Psoas muscle (tissue), 7 donors: ENCODE measurements at regions not wholly inside any gene's neighbourhood (a gene's known extent, or its start where the extent isn't known, plus 50 kb on each side); places are given as distances from the start of the nearest gene placed in this dataset.

Experiments used
- ATAC-seq, 4 donors: fragments of 200-7000 bp; cut with Tn5 transposase; one replicate each; pipeline ENCODE4 v1.9.1; 2020; ENCODE audit warnings: moderate library complexity in 3 of 4, mild to moderate bottlenecking in 2 of 4
- DNase-seq, 2 donors: peaks; one replicate each; pipeline ENCODE4 v3.0.0-alpha.2; 2020
- H3K27ac ChIP-seq: fragments of 200-600 bp; one replicate; pipeline ENCODE4 v1.8.0; 2022
- H3K27me3 ChIP-seq, 3 donors: fragments of 200-600 bp in 1 of 3; one replicate each; pipeline versions ENCODE4 v1.6.1 to v1.8.0; 2013 to 2022; ENCODE audit warnings: low read length in 2 of 3, mild to moderate bottlenecking in 2 of 3, moderate library complexity in 1 of 3; ENCODE audit not compliant: insufficient read depth in 3 of 3
- H3K36me3 ChIP-seq, 2 donors: fragments of 200-600 bp in 1 of 2; one replicate each; pipeline versions ENCODE4 v1.6.1 to v1.8.0; 2013 to 2022; ENCODE audit warnings: low read depth in 1 of 2, mild to moderate bottlenecking in 1 of 2, moderate library complexity in 1 of 2; ENCODE audit not compliant: insufficient read depth in 1 of 2
- H3K4me1 ChIP-seq: fragments of 200-600 bp; one replicate; pipeline ENCODE4 v1.8.0; 2022
- H3K4me3 ChIP-seq: fragments of 200-600 bp; one replicate; pipeline ENCODE4 v1.8.0; 2022; ENCODE audit warnings: mild to moderate bottlenecking
- H3K9me3 ChIP-seq: fragments of 200-600 bp; one replicate; pipeline ENCODE4 v1.8.0; 2022
- CTCF ChIP-seq: fragments of 200-600 bp; IDR thresholded peaks from one replicate; pipeline ENCODE4 v1.8.0; 2022; ENCODE audit warnings: antibody characterized with exemption
- WGBS, 3 donors: extraction: QIAGEN DNeasy Blood & Tissue Kit; methylation state at CpG; one replicate each; pipeline versions ENCODE4 v1.1.6 to v1.1.7; 2013; 5-methylcytosine and 5-hydroxymethylcytosine counted together
- intact Hi-C, 2 donors: fragments of 100-400 bp; cut with DNase I; formaldehyde crosslinking; loops; one replicate each; pipeline versions ENCODE4 v1.11.0 to v1.14.2; 2022
- donor health status: healthy with polysubstance abuse.
- donor health status: DM: no; HTN: no; CAD: no; lungs with moderate emphysema.
- donor health status: Bipolar disorder and iron deficiency.
- donor health status: healthy.
- donor health status: DM: yes; HTN: yes; CAD: no.
- donor health status: DM: no; HTN: no; CAD: no.
- donor health status: DM: yes; HTN: yes; CAD: no.

DNA sequence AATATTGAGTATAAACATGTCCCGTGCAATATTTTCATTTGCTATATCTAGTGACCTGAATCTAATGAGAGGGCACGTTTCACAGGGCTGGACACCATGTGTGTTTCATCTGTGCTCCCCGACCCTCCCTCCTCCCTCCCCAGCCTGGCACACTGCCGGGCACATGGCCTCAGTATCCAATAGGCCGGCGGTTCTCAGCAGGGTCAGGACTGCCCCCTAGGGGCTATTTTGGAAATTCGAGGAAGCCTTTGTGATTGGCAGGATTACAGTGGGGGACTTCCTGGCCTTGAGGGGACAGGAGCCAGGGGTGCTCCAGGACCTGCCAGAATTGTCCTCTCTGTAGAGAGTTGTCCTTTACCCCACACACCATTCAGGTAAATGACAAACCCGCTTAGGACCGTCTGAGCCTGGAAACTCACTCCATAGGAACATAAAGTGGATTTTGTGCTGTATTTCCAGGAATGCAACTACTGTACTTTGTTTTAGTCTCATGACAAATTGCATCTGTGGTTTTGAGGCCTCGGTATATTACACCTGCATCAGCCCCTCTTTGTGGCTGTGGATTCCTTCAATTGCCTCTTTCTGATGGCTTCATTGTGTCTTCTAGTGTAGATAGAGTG is 109.5 kb upstream of the SIM2 start:
- Histone ChIP-seq H3K27me3 (peaks cover 0 to 2% (median 0%) of the 10 kb centered on the region in 3 donors), H3K9me3 (no peaks in the 10 kb centered on the region), H3K4me3 (no peak overlapping the region), H3K27ac (no peak overlapping the region), H3K36me3 (no peaks in the 10 kb centered on the region), H3K4me1 (no peaks in the 10 kb centered on the region)
- ATAC-seq: peak; percentile 44 to 81 (median 74)
- WGBS, 3 donors: 24 to 40% (median 28%) methylated on average over 10 of the region's 10 CpGs
- peak; percentile 45 to 72 for DNase-seq
- peak; percentile 50 for TF ChIP-seq CTCF
- intact Hi-C loops: loop anchor here (2.0 to 5.0 kb wide), 3 partner anchors 167 to 852 kb away; no protein-coding TSS in a partner anchor

- Histone ChIP-seq H3K4me3 (no peak overlapping the region), H3K27me3 (peaks cover 0 to 3% (median 0%) of the 10 kb centered on the region in 3 donors), H3K27ac (no peak overlapping the region), H3K4me1 (no peaks in the 10 kb centered on the region), H3K36me3 (no peaks in the 10 kb centered on the region), H3K9me3 (no peaks in the 10 kb centered on the region)
- WGBS, 3 donors: 66 to 68% (median 67%) methylated on average over 16 of the region's 16 CpGs
- intact Hi-C loops: no loop called here
- DNase-seq: no peak
- no peak for ATAC-seq
- TF ChIP-seq CTCF: no peak
These were observed 107.5 kb upstream of the SIM2 start for GRCh38 chr21:36591326-36591970.

- ATAC-seq (no peak), DNase-seq (no peak)
- H3K4me3 ChIP-seq: no peak overlapping the region
- H3K9me3 ChIP-seq: no peaks in the 10 kb centered on the region
- H3K4me1 ChIP-seq: no peaks in the 10 kb centered on the region
- no peak for TF ChIP-seq CTCF
- intact Hi-C loops: no loop called here
- H3K36me3 ChIP-seq: no peaks in the 10 kb centered on the region
- H3K27me3 ChIP-seq: peaks cover 0 to 24% (median 3%) of the 10 kb centered on the region in 3 donors
- no peak overlapping the region for H3K27ac ChIP-seq
- WGBS, 3 donors: 69 to 74% (median 72%) methylated on average over 2 of the region's 2 CpGs
These were observed 102.7 kb upstream of the SIM2 start for GRCh38 chr21:36596174-36596573.

DNA sequence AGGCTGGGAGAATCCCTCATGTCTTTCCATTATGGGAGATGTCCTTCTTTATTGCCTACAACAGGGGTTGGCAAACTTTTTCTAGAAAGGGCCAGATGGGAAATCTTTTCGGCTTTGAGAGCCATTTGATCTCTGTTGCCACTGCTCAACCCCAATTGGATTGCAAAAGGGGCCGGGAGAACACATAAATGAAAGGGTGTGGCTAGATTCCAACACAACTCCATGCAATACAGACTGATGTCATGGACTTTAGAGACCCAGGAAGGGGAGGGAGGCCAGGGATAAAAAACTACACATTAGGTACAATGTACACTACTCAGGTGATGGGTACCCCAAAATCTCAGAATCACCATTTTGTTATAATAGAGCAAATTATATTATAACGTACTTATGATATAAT is 97.6 kb upstream of the SIM2 start:
- peaks cover 0 to 39% (median 6%) of the 10 kb centered on the region in 3 donors for H3K27me3 ChIP-seq
- no peak overlapping the region for H3K27ac ChIP-seq
- H3K9me3 ChIP-seq: no peaks in the 10 kb centered on the region
- H3K36me3 ChIP-seq: no peaks in the 10 kb centered on the region
- intact Hi-C loops: no loop called here
- H3K4me1 ChIP-seq: no peaks in the 10 kb centered on the region
- H3K4me3 ChIP-seq: no peak overlapping the region
- WGBS, 3 donors: 47 to 53% (median 47%) methylated on average over 3 of the region's 3 CpGs
- no peak for TF ChIP-seq CTCF
- ATAC-seq: no peak
- no peak for DNase-seq
